Skeletal muscle satellite cell (primary cell): ENCODE measurements at regions not wholly inside any gene's neighbourhood (a gene's known extent, or its start where the extent isn't known, plus 50 kb on each side); places are given as distances from the start of the nearest gene placed in this dataset.

Source experiments
- H3K27me3 ChIP-seq: 2 replicates; pipeline ENCODE4 v1.7.0; 2013; ENCODE audit warnings: low read length; ENCODE audit not compliant: control insufficient read depth, insufficient read depth
- H3K36me3 ChIP-seq: 2 replicates; pipeline ENCODE4 v1.7.0; 2013; ENCODE audit warnings: mild to moderate bottlenecking, control low read depth, low read length; ENCODE audit not compliant: insufficient read depth
- H3K4me1 ChIP-seq: 2 replicates; pipeline ENCODE4 v1.7.0; 2013; ENCODE audit warnings: low read length; ENCODE audit not compliant: control insufficient read depth, insufficient read depth
- H3K4me2 ChIP-seq: 2 replicates; pipeline ENCODE4 v1.7.0; 2013; ENCODE audit warnings: mild to moderate bottlenecking, low read length
- H3K4me3 ChIP-seq: 2 replicates; pipeline ENCODE4 v1.7.0; 2013; ENCODE audit warnings: low read length
- H3K9ac ChIP-seq: 2 replicates; pipeline ENCODE4 v1.7.0; 2013; ENCODE audit warnings: mild to moderate bottlenecking, low read depth, low read length, moderate library complexity
- H3K9me3 ChIP-seq: replicated peaks from 2 replicates; pipeline ENCODE4 v1.7.0; 2013; ENCODE audit warnings: mild to moderate bottlenecking, control low read depth, low read length

DNA sequence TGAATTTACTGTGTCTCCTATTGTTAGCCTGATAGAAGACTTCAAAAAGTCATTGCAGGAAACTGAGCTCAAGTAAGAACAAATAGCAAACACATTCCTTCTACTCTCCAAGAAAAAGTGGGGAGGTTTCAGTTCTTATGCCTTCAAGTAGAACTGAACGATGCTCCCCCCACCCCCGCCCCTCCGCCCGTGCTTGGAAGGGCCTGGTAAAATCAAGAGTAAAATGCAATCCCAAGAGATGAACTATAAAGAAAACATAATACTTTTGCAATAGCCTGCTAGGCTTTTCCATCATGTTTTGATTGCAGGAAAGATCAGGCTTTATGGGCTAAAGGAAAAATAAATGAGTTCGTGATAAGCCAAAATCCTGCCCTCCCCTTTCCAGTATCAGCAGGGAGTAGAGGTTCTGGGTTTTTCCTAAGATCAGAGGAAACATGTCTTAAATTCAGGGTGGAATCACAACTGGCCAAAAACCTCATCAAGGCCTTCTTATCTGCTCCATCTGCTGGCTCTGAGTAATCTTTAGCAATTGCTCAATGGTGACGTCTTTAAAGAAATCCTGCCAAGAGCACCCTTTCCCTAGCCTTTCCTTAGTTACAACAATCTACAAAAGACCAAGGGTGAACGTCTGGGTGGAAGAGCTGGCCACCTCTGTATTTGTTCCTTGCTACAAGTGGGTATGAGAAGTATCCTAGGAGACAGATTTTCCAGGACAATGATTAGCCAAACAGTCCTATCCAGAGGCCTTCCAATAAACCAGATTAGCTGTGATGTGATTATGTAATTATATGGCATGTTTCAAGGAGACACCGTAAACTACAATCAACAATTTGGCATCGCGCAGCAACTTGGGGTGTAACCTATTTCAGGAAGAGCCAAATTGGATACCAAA lies 66.3 kb upstream of the FAM9C start:
- H3K36me3 ChIP-seq = no peaks in the 10 kb centered on the region
- H3K9ac ChIP-seq = no peak overlapping the region
- no peaks in the 10 kb centered on the region for H3K9me3 ChIP-seq
- H3K27me3 ChIP-seq = no peaks in the 10 kb centered on the region
- no peak overlapping the region for H3K4me3 ChIP-seq
- no peak overlapping the region for H3K4me2 ChIP-seq
- peaks cover 7% of the 10 kb centered on the region for H3K4me1 ChIP-seq

DNA sequence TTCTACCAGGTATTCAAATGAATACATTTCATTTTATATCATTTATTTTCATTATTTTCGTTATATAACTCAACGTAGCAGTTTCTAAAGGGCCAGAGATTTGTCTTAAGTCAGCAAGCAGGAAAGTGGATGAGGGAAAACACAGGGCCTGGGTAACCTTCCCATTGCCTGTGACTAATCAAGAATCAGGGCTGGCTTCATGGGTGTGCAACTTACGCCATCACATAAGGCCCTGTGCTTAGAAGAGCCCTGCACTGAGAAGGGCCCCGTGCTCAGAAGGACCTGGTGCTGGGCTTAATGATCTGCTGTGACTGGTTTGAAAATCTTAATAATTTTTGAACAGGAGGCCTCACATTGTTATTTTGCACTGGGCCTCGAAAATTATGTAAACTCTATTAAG lies 65.4 kb upstream of the FAM9C start:
- Histone ChIP-seq H3K4me3 (no peak overlapping the region), H3K9me3 (no peaks in the 10 kb centered on the region), H3K36me3 (no peaks in the 10 kb centered on the region)

DNA sequence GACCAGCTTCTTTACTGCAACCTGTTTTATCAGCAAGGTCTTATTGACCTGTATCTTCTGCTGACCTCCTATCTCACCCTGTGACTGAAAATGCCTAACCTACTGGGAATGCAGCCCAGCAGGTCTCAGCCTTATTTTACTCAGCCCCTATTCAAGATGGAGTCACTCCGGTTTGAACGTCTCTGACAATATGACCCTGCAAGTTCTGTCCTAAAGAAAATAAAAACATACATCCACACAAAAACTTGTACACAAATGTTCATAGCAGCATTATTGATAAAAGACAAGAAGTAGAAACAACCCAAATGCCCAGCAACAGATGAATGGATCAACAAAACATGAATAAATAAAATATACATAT lies 59.5 kb upstream of the FAM9C start:
- H3K27me3 ChIP-seq = no peaks in the 10 kb centered on the region
- no peak overlapping the region for H3K9ac ChIP-seq
- H3K9me3 ChIP-seq = no peaks in the 10 kb centered on the region
- H3K4me2 ChIP-seq = no peak overlapping the region
- no peak overlapping the region for H3K4me3 ChIP-seq
- H3K36me3 ChIP-seq = no peaks in the 10 kb centered on the region
- peaks cover 34% of the 10 kb centered on the region for H3K4me1 ChIP-seq

More for the DNA sequence above, 65.4 kb upstream of the FAM9C start:
- no peak overlapping the region for H3K9ac ChIP-seq
- no peak overlapping the region for H3K4me2 ChIP-seq
- peaks cover 7% of the 10 kb centered on the region for H3K4me1 ChIP-seq
- no peaks in the 10 kb centered on the region for H3K27me3 ChIP-seq

DNA sequence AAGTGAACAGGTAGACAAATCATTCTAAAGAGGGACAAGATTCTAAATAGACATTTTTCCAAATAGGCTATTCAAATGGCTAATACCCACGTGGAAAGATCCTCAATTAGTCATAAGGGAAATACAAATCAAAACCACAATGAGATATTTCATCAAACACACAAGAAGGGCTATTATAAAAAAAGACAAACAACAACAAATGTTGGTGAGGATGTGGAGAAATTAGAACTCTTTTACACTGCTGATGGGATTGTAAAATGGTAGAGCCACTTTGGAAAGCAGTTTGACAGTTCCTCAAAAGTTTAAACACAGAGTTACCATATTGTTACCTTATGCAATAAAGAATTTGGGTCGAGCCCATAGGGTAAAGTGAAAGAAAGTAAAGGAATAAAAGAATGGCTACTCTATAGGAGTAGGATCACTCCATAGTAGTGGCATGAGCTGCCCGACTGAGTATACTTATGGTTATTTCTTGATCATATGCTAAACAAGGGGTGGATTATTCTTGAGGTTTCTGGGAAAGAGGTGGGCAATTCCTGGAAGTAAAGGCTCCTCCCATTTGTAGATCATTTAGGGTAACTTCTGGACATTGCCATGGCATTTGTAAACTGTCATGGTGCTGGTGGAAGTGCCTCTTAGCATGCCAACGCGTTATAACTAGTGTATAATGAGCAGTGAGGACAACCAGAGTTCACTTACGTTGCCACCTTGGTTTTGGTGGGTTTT lies 58.9 kb upstream of the FAM9C start:
- peaks cover 37% of the 10 kb centered on the region for H3K4me1 ChIP-seq
- no peaks in the 10 kb centered on the region for H3K27me3 ChIP-seq
- no peak overlapping the region for H3K4me3 ChIP-seq
- H3K4me2 ChIP-seq = no peak overlapping the region
- no peak overlapping the region for H3K9ac ChIP-seq
- H3K9me3 ChIP-seq = no peaks in the 10 kb centered on the region
- H3K36me3 ChIP-seq = no peaks in the 10 kb centered on the region

DNA sequence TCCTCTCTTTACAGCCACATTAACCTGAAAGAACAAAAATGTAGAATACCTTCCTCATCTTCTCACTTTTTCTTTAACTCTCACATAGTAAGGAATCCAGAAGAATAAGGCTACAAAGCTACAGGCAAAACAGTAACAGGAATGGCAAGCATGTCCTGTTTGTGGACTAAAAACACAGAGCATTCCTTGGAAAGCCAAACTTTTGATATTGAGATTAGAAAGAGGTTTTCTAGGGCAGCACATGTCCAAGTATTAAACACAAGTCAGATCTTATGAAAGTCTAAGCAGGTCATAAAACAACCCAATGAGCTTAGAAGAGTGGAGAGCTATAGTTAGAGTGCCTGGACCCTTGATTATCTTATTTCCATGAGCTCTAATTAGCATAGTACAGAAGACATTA lies 58.2 kb upstream of the FAM9C start:
- H3K9me3 ChIP-seq = no peaks in the 10 kb centered on the region
- H3K4me2 ChIP-seq = no peak overlapping the region
- no peaks in the 10 kb centered on the region for H3K36me3 ChIP-seq
- peak overlapping the region; percentile 15 for H3K9ac ChIP-seq
- H3K4me3 ChIP-seq = no peak overlapping the region
- H3K27me3 ChIP-seq = no peaks in the 10 kb centered on the region
- peaks cover 37% of the 10 kb centered on the region for H3K4me1 ChIP-seq

DNA sequence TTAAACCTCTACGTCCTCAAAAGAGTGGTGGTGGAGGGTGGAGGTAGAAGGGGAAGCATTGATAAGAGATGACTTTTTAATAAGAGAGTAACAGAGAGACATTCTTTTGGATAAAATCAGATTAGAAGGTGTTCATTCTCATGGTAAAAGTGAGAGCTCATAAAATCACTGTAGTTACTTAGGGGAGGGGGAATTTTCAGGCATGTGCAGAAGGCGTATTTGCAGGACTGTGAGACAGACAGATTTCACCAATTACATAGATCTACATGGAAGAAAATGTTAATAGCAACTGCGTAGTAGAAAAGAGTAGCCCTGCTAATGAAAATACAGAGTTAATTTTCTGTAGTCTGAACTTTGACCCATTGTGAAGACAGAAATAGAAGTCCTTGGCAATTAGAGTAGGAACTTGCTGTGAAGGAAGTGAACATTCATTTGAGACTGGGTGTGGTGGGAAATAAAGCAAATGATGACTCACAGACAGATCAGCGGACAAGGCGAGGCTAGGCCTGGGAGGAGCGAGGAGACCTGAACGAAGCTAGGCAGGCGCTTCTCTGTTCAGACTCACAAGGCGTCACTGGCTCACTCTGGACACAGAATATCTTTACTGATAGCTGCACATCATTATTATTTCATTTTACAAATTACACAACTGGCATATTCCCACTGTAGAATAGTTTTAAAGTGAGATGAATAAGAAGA lies 57.2 kb upstream of the FAM9C start:
- no peak overlapping the region for H3K4me3 ChIP-seq
- no peaks in the 10 kb centered on the region for H3K27me3 ChIP-seq
- no peaks in the 10 kb centered on the region for H3K9me3 ChIP-seq
- H3K9ac ChIP-seq = peak overlapping the region; percentile 39
- peaks cover 37% of the 10 kb centered on the region for H3K4me1 ChIP-seq
- H3K4me2 ChIP-seq = peak overlapping the region; percentile 40
- H3K36me3 ChIP-seq = no peaks in the 10 kb centered on the region

DNA sequence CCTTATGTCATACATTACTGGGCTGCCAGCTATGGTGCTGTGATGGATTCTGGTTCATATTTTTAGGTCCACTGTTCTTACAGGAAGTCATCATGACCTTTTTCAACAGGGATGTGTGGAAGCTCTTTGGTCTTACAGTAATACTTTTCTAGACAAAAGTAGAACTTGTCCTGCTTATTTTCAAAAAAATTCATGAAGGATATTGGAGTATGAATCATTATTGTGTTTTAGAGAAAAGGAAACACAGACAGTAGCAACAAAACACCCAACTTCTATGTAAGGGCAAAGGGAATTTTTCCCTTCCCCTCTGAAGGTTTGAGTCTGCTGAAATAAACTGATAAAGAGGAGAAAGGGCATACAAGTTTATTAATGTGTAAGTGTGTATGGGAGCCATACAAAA lies 54.7 kb upstream of the FAM9C start:
- Histone ChIP-seq H3K4me2 (peak overlapping the region; percentile 21), H3K27me3 (no peaks in the 10 kb centered on the region), H3K4me1 (peaks cover 57% of the 10 kb centered on the region)

DNA sequence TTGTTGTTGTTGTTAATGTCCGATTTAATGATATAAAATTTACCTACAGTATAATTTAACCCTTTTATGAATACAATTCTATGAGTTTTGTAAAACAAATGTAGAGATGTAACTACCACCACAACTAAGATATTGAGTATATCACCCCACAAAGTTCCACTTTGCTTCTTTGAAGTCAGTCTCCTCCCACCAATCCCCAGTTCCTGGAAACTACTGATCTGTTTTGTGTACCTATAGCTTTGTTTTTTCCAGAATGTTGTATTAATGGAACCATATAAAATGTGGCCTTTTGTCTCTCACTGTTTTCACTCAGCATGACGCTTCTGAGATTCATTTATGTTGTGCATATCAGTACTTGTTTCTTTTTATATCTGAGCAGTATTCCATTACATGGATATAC lies 52.3 kb upstream of the FAM9C start:
- Histone ChIP-seq H3K4me2 (no peak overlapping the region), H3K36me3 (no peaks in the 10 kb centered on the region), H3K4me1 (peaks cover 44% of the 10 kb centered on the region), H3K9me3 (no peaks in the 10 kb centered on the region), H3K4me3 (no peak overlapping the region), H3K27me3 (no peaks in the 10 kb centered on the region), H3K9ac (no peak overlapping the region)

More for the DNA sequence above, 54.7 kb upstream of the FAM9C start:
- no peaks in the 10 kb centered on the region for H3K36me3 ChIP-seq
- H3K9ac ChIP-seq = peak overlapping the region; percentile 21
- H3K4me3 ChIP-seq = no peak overlapping the region
- no peaks in the 10 kb centered on the region for H3K9me3 ChIP-seq

DNA sequence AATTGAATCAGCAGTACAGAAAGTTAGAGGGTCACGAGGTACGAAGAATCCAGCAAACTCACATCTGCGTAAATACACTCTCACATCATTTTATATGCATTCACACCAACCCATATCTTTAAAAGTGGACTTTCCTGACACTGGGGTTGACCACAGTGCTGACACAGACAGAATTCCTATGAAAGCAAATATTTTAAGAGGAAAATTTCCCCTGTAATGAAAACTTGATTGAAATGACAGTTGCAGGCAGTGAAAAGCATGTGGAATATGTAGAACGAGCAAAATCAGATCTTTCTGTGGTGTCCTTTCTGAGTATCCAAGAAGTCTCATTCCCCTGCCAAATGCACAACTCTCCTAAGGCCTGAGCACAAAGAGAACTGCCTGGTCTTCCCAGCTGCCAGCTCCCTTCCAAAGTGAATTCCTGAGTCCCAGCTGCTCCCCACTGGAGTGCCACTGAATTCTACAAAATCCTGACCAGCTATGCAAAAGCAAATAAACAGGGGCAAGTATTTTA lies 50.5 kb upstream of the FAM9C start:
- Histone ChIP-seq H3K9me3 (no peaks in the 10 kb centered on the region), H3K36me3 (no peaks in the 10 kb centered on the region), H3K9ac (peak overlapping the region; percentile 6), H3K4me2 (peak overlapping the region; percentile 21), H3K27me3 (no peaks in the 10 kb centered on the region), H3K4me1 (peaks cover 34% of the 10 kb centered on the region), H3K4me3 (no peak overlapping the region)

DNA sequence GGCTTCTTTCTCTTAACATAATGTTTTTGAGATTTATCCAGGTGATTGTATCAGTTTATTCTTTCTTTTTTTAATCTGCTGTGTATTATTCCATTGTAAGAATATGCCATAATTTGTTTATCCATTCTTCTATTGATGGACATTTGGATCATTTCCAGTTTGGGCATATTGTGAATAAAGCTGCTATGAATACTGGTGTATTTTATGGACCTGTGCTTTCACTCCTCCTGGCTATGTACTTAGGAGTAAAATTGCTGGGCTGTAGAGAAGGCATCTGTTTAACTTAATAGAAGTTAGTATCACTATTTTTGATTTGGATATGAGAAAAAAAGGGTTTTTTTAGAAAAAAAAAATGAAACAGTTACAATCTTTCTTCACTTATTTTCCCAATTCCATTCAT lies 50.0 kb upstream of the FAM9C start:
- Histone ChIP-seq H3K4me2 (peak overlapping the region; percentile 21), H3K4me3 (no peak overlapping the region), H3K27me3 (no peaks in the 10 kb centered on the region), H3K9me3 (no peaks in the 10 kb centered on the region), H3K36me3 (no peaks in the 10 kb centered on the region), H3K9ac (peak overlapping the region; percentile 6), H3K4me1 (peaks cover 29% of the 10 kb centered on the region)
